NB4 (cell line): ENCODE measurements at regions not wholly inside any gene's neighbourhood (a gene's known extent, or its start where the extent isn't known, plus 50 kb on each side); places are given as distances from the start of the nearest gene placed in this dataset.

ENCODE experiments used
- MYC ChIP-seq: IDR thresholded peaks from 2 replicates; pipeline ENCODE4 v1.6.1; 2011; ENCODE audit warnings: low read depth, low read length
- POLR2A ChIP-seq: IDR thresholded peaks from 2 replicates; pipeline ENCODE4 v1.6.1; 2011; ENCODE audit warnings: mild to moderate bottlenecking; ENCODE audit not compliant: insufficient read length; ENCODE audit errors: extremely low read depth
- TF ChIP-seq, protein P1 (sequence below): IDR thresholded peaks from one replicate; pipeline ENCODE4 v1.5.1; 2012; ENCODE audit warnings: low read depth, low read length
- TF ChIP-seq, protein P2 (sequence below): IDR thresholded peaks from 2 replicates; pipeline ENCODE4 v1.6.1; 2011; ENCODE audit warnings: low read depth, low read length

DNA sequence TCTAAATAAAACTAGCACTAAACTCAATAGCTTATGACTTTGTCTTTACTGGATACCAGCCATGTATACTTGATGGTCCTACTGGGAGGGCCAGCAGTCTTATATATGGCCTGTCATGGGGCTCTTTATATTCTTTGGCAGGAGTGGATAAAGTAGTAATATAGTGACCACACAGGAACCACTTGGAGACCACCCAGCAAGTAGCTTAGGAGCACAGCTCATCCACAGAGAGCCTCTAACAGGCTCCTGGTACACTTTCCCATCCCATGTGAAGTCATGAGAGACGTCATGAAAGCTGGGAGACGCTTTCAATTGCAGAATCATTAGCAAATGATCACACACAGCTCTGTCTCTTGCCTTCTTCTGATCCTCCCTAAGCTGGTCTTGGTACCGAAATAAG is 360.9 kb upstream of the ACVR2A start:
- TF ChIP-seq, protein P1, sequence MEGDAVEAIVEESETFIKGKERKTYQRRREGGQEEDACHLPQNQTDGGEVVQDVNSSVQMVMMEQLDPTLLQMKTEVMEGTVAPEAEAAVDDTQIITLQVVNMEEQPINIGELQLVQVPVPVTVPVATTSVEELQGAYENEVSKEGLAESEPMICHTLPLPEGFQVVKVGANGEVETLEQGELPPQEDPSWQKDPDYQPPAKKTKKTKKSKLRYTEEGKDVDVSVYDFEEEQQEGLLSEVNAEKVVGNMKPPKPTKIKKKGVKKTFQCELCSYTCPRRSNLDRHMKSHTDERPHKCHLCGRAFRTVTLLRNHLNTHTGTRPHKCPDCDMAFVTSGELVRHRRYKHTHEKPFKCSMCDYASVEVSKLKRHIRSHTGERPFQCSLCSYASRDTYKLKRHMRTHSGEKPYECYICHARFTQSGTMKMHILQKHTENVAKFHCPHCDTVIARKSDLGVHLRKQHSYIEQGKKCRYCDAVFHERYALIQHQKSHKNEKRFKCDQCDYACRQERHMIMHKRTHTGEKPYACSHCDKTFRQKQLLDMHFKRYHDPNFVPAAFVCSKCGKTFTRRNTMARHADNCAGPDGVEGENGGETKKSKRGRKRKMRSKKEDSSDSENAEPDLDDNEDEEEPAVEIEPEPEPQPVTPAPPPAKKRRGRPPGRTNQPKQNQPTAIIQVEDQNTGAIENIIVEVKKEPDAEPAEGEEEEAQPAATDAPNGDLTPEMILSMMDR: no peak
- TF ChIP-seq, protein P2, sequence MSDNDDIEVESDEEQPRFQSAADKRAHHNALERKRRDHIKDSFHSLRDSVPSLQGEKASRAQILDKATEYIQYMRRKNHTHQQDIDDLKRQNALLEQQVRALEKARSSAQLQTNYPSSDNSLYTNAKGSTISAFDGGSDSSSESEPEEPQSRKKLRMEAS: no peak
- TF ChIP-seq POLR2A (no peak), MYC (no peak)
